Epidermal melanocyte (primary cell): ENCODE measurements at regions not wholly inside any gene's neighbourhood (a gene's known extent, or its start where the extent isn't known, plus 50 kb on each side); places are given as distances from the start of the nearest gene placed in this dataset.

Experiments
- DNase-seq: peaks from one replicate; pipeline ENCODE4 v3.0.0; 2011; ENCODE audit warnings: low spot score; ENCODE audit not compliant: insufficient read length

DNA sequence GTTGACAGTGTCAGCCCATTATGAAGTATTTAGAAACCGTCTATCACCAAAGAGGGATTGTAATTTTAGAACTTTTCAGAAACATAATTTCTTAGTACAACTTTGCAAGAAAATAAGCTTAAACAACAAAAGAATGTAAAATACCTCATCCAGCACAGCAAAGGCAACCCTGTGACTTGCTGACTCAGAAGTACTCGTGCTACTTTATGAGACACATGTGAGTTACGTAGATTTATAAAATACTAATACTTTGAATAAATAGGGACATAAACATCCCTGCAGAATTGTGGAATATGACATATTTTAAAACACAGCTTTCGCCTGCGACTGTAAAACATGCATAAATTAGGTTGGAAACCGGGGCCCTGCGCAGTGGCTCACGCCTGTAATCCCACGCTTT, 739.7 kb upstream of the ANKRD30A start:
- no peak for DNase-seq

- no peak for DNase-seq
Observed at GRCh38 chr10:36383349-36383748, 741.3 kb upstream of the FZD8 start.

DNA sequence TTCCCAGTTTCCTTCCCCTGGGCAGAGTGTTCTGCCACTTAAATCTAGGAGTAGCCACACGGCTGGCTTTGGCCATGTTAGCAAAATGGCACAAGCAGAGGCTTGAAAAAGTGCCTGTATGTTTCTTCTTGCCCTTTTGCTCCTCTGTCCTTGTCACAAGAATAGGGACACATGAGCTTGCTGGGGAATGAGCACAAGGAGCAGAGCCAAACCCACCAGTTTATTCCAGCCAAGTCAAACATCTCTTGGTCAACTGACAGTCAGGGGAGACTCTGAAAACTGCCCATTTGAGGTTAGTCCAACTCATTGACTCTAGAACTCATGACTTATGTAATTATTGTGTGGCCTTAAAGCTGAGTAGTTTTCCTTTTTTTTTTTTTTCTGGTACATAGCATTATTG, 739.7 kb upstream of the FZD8 start:
- no peak for DNase-seq

DNA sequence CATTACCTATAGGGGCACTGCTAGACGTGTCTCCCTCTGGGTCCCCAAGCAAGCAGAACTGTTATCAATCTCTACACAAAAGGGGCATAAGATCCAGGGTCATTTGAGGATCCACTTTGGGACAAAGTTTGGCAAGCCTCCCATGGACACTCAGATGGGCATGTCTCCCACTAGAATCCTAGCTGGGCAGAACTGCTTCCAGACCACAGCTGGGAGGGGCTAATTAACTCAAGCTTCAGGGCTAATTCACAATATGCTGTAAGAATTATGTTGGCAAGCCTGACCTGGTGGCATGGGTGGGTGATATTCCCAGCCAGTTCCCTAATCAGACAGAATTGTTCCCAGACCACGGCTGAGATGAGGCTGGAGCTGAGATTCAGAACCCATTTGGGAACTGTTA, 738.4 kb upstream of the FZD8 start:
- no peak for DNase-seq

DNA sequence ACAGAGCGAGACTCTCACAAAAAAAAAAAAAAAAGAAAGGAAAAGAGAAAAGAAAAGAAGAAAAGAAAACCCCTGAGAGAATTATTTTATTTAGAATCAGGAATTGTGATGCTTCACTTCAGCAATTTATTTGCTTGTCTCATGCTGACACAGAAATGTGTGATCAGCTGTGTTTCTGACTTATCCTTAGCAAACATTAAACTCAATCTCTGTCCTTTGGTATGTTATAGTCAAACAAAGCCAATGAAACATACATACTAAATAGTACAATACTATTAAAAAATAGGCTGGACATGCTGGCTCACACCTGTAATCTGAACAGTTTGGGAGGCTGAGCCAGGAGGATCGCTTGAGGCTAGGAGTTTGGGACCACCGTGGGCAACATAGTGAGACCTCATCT, 733.0 kb upstream of the FZD8 start:
- no peak for DNase-seq

GRCh38 chr10:36373424-36374096, 731.5 kb upstream of the FZD8 start:
- DNase-seq: no peak

DNA sequence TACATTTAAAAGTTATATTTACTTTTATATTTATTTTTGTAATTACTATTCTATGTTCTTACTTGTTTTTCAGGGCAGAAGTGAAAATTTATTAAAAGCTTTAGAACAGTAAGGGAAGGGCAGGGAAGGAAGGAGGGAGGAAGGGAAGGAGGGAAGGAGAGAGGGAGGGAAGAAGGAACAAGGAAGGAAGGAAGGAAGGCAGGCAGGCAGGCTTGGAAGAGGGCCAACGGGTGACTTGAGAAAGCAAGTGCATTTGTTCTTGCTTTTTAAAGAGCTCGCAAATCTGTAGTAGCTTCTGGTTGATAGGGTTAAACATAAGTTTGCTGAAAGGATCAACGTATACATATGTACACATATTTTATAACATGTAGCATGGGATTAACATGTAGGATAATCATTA, 725.3 kb upstream of the FZD8 start:
- no peak for DNase-seq

DNA sequence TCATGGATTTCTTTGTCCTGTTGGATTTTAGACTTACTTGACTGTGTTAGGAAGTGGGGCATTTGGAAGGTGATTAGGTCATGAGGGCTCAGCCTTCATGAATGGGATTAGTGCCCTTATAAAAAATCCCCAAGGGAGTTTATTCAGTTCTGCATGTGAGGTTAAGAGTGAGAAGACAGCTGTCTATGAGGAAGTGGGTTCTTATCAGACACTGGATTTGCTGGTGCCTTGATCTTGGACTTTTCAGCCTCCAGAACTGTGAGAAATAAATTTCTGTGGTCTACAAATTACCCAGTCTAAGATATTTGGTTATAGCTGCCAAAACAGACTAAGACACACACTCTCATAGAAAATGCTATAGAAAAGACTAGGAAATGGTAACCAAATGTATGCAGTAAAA, 724.7 kb upstream of the FZD8 start:
- no peak for DNase-seq

GRCh38 chr10:36366065-36366464, 724.0 kb upstream of the FZD8 start:
- no peak for DNase-seq

DNA sequence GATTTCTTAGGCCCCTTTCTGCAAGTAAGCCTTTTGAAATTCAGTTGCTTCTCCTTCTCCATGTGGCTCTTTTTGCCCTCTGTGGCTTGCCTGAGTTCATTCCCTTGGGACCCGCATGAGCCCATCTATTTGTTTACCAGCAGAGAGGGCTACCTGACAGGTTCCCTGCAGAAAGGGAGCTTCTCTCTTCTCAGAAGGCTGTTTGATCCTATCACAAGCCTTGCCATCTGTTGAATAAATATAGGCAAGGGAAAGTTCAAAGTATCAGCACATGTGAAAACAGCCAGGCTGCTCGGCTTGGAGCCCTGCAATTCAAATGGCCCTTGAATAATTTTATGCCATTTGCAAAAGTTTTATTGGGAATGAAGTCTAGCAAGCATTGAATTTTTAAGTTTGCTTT, 720.2 kb upstream of the FZD8 start:
- no peak for DNase-seq

- DNase-seq: no peak
Observed at GRCh38 chr10:36358736-36359135, 716.6 kb upstream of the FZD8 start.

GRCh38 chr10:36354633-36355032, 712.5 kb upstream of the FZD8 start:
- DNase-seq: no peak

DNA sequence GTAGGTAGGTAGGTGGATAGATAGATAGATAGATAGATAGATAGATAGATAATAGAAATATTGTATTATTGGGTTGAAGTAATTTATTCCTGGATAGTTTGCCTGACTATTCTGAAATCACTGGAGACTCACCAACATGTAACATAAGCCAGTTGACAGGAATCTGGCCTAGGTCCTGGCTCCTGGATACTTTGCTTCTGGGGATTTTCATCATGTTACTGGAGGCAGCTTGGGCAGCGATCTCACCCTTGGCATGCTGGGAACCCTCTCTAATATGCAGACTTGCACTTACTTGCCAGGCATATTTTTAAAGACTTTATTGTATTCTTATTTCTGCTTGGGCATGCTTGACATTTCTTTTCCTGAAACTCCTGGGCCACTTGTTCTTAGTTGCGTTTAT, 709.1 kb upstream of the FZD8 start:
- no peak for DNase-seq

DNA sequence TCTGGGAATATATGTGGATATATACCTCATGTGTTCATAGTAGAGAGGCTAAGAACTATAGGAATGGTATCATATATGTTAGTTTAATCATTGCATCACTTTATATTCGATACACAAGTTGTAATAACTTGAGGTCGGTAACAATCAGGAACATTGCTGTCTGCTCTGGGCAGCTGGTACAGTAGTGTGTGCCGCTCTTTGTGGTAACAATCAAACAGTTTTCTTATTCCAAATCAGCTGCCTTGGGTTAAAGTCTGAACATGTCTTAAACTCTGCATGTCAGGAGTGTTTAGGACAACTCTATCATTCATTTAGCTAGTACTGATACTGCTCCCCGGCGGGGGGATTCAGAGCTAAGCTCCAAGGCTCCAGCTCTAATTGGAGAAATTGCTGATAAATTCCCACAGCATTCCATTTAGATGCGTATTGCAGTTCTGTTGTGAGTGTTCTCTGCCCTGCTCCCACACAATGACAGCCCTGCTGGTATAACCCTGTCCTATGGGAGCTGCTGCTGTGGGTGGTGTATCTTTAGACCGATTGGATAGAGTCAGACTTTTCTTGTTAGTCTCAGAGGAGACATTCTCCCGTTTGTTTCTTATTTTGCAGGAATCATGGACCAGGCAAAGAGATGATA, 707.5 kb upstream of the FZD8 start:
- no peak for DNase-seq

DNA sequence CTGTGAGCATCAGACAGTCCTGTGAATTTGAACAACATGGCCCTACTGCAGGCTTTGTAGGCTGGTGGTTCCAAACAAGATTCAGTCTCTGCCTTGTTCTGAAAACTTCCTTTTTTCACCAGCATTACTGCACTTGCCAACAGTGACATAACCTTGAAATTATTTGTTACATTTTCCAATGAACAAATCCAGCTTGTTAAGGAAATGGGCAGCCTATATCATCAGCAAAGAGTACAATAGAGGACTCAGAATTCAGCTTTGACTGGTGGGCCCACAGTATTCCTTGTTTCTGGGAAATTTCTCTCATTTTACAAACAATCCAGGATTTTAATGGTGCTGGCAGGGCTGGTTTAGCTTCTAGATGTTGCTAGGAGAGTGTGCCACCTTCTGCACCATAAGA, 703.7 kb upstream of the FZD8 start:
- DNase-seq: no peak

DNA sequence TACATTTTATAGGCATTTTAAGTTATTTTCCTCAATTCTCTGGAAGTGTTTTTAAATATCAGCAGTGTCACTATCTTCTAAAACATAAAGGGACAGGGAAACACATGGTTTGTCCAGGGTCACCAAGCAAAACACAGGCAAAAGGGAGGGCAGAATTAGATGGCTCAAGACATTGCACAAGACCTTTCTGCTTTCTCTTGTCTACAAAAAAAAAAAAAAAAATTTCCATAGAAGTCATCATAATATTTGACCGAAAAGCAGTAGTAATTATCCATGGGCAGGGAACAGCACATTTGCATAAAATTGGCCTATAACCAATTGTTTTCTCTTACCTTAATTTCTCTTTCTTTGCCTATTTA, 703.1 kb upstream of the FZD8 start:
- DNase-seq: no peak

DNA sequence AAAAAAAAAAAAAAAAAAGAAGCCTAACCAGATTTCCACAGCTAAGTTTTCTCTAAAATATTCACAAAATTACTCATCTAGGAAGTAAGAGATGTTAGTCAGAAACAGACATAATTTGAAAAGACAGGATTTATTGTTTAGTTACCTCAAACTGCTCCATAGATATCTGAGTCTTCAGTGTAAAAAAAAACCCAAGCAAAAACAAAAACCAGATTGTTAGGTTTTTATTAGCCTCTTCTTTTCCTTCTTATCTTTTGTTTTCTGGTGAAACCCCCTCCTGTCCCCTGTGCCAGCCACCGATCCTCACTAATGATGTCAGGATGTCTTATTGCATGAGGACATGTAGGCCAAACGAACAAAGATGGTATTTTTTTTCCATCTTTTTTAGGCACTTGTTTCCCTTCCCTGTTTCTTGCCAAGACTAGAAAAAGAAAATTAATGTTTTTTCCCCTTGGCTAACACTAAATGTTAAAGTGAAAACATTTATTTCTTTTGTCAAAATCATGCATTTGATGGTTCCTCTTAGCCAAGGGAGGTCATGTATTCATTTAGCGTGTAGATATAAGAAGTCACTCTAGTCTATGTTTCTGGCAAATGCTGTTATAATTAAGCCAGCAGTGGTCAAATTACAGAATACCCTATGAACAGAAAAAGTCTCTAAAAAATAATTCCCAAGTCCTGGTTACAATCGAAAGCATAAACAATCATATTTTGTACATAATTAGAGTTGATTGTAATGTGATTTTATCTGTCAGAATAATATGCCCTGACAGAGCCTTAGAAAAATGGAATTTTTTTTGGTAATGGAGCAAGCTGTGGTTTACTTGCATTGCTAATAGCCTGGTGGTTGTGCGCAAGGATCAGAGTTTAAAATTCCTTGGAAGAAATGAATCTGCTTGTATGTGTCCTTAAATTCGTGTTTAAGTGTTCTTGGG, 702.4 kb upstream of the FZD8 start:
- no peak for DNase-seq

DNA sequence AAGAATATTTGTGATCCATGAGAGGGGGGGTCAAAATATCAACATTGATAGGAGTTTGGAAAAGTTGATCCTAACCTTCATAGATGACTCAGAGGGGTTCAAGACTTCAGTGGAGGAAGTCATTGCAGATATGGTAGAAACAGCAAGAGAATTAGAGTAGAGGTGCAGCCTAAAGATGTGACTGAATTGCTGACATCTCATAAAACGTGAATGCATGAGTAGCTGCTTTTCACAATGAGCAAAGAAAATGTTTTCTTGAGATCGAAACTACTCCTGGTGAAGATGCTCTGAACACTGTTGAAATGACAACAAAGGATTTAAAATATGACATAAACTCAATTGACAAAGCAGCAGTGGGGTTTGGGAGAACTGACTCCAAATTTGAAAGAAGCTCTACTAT, 700.7 kb upstream of the FZD8 start:
- no peak for DNase-seq

DNA sequence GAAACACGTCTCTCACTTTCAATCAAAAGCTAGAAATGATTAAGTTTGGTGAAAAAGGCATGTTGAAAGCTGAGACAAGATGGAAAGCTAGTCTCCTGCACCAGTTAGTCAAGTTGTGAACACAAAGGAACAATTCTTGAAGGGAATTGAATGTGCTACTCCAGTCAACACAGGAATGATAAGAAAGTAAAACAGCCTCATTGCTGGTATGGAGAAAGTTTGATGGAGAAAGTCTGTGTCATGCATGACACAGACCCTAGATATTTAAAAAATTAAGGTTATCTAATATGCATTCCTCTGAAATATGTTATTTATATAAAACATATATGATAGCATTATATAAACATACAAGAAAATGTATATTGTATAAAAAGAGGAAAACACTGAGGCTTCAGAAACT, 699.4 kb upstream of the FZD8 start:
- DNase-seq: no peak

DNA sequence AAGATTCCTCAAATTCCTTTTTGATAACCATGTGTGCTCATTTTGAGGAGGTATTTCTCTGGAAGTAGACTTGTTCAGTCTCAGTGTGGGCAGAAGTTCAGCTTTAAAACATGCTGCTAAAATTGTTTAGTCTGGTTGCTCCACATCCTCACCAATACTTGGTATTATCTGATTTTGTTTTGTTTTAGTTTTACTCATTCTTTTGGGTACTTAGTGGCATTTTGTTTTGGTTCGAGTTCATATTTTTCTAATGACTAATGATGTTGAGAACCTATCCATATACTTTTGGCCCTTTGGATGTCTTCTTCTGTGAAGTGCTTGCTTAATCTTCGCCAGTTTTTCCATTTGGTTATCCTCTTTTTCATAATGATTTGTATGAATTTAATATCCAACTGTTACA, 694.2 kb upstream of the FZD8 start:
- DNase-seq: no peak

- no peak for DNase-seq
Observed at GRCh38 chr10:36333446-36333845, 691.4 kb upstream of the FZD8 start.

DNA sequence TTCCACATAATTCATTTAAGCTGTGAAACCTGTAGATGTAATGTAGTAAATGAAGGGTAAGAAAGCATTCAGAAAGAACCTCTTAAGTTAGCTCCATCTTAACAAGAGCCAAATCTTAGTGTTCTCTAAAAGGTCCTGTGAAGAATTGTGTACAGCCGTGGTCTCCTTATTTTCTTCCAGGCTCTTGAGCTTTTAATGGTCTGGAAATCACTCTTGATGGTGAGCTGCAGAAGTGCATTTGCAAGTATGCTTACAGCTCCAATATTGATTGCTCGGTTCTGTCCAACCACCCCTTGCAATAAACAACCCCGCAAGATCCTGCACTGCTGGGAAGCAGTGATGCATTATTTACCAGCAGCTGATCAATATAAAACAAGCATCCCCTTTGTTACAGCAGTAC, 690.8 kb upstream of the FZD8 start:
- DNase-seq: no peak

GRCh38 chr10:36331121-36331520, 689.0 kb upstream of the FZD8 start:
- no peak for DNase-seq
